ENCODE measurements at regions not wholly inside any gene's neighbourhood (a gene's known extent, or its start where the extent isn't known, plus 50 kb on each side); places are given as distances from the start of the nearest gene placed in this dataset.

DNA sequence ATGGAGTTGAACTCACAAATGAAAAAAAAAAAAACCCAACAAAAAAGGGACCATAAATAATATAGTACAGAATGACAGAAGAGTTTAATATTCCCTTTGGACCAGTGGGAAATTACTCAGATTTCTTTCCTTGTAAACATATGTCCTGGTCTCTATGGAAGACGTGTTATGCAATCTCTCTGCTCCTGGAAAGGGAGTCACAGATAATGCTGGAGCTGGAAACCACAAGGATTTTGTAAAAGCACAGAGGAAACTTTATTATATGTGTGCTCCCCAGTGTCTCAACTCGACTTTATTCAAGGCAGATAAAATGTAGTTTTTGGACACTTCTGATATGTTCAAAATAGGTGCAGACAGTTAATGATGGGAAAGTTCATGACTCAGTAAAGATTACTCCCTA is 88.1 kb upstream of the ZFP64 start:
- no peak for TF ChIP-seq POLR2AphosphoS5 (IDR thresholded peaks at IDR 0.05; ENCODE audit: low read length)
- TF ChIP-seq YY1 (IDR thresholded peaks at IDR 0.05; ENCODE audit: low read depth, low read length) = no peak
- TF ChIP-seq, protein P1, sequence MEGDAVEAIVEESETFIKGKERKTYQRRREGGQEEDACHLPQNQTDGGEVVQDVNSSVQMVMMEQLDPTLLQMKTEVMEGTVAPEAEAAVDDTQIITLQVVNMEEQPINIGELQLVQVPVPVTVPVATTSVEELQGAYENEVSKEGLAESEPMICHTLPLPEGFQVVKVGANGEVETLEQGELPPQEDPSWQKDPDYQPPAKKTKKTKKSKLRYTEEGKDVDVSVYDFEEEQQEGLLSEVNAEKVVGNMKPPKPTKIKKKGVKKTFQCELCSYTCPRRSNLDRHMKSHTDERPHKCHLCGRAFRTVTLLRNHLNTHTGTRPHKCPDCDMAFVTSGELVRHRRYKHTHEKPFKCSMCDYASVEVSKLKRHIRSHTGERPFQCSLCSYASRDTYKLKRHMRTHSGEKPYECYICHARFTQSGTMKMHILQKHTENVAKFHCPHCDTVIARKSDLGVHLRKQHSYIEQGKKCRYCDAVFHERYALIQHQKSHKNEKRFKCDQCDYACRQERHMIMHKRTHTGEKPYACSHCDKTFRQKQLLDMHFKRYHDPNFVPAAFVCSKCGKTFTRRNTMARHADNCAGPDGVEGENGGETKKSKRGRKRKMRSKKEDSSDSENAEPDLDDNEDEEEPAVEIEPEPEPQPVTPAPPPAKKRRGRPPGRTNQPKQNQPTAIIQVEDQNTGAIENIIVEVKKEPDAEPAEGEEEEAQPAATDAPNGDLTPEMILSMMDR (IDR thresholded peaks at IDR 0.05 in 2 of 3, conservative IDR thresholded peaks at IDR 0.05 in 1 of 3; ENCODE audit: control insufficient read depth in 2 of 3, extremely low read depth in 1 of 3, insufficient read depth in 1 of 3, low read depth in 3 of 3, low read length in 3 of 3) = no peak
- TF ChIP-seq, protein P2, sequence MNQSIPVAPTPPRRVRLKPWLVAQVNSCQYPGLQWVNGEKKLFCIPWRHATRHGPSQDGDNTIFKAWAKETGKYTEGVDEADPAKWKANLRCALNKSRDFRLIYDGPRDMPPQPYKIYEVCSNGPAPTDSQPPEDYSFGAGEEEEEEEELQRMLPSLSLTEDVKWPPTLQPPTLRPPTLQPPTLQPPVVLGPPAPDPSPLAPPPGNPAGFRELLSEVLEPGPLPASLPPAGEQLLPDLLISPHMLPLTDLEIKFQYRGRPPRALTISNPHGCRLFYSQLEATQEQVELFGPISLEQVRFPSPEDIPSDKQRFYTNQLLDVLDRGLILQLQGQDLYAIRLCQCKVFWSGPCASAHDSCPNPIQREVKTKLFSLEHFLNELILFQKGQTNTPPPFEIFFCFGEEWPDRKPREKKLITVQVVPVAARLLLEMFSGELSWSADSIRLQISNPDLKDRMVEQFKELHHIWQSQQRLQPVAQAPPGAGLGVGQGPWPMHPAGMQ (IDR thresholded peaks at IDR 0.05; ENCODE audit: borderline replicate concordance) = no peak
- no peak for TF ChIP-seq POLR2A (IDR thresholded peaks at IDR 0.05; ENCODE audit: low read depth, low read length)
- TF ChIP-seq, protein P3, sequence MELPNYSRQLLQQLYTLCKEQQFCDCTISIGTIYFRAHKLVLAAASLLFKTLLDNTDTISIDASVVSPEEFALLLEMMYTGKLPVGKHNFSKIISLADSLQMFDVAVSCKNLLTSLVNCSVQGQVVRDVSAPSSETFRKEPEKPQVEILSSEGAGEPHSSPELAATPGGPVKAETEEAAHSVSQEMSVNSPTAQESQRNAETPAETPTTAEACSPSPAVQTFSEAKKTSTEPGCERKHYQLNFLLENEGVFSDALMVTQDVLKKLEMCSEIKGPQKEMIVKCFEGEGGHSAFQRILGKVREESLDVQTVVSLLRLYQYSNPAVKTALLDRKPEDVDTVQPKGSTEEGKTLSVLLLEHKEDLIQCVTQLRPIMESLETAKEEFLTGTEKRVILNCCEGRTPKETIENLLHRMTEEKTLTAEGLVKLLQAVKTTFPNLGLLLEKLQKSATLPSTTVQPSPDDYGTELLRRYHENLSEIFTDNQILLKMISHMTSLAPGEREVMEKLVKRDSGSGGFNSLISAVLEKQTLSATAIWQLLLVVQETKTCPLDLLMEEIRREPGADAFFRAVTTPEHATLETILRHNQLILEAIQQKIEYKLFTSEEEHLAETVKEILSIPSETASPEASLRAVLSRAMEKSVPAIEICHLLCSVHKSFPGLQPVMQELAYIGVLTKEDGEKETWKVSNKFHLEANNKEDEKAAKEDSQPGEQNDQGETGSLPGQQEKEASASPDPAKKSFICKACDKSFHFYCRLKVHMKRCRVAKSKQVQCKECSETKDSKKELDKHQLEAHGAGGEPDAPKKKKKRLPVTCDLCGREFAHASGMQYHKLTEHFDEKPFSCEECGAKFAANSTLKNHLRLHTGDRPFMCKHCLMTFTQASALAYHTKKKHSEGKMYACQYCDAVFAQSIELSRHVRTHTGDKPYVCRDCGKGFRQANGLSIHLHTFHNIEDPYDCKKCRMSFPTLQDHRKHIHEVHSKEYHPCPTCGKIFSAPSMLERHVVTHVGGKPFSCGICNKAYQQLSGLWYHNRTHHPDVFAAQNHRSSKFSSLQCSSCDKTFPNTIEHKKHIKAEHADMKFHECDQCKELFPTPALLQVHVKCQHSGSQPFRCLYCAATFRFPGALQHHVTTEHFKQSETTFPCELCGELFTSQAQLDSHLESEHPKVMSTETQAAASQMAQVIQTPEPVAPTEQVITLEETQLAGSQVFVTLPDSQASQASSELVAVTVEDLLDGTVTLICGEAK (IDR thresholded peaks at IDR 0.05; ENCODE audit: borderline replicate concordance) = no peak
- no peak for TF ChIP-seq CHD1 (IDR thresholded peaks at IDR 0.05; ENCODE audit: low read depth, low read length)
- TF ChIP-seq NRF1 (conservative IDR thresholded peaks at IDR 0.05; ENCODE audit: low read depth, low read length) = no peak
- no peak for TF ChIP-seq ZNF274 (IDR thresholded peaks at IDR 0.05; ENCODE audit: insufficient read depth, insufficient read length)

All from GM12878 (cell line).